ENCODE measurements at regions not wholly inside any gene's neighbourhood (a gene's known extent, or its start where the extent isn't known, plus 50 kb on each side); places are given as distances from the start of the nearest gene placed in this dataset.

DNA sequence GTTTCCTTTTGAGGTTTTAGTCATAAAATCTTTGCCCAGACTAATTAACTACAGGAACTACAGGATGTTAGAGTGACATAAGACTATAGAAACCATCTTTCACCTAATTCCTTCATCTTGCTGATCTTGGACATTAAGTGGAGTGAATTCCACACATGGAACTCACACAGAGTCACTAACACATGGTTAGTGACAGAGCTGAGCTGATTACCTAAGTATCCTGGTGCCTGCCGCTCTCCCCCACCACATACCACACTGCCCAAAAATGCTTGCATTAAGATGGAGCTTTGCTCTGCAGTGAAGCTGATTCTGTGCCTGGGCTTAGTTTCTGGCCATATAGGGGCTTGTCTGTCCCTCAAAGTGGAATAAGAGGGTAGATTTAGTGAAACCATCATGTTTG is 332.9 kb upstream of the NT5C1B start:
- no peak for DNase-seq

DNA sequence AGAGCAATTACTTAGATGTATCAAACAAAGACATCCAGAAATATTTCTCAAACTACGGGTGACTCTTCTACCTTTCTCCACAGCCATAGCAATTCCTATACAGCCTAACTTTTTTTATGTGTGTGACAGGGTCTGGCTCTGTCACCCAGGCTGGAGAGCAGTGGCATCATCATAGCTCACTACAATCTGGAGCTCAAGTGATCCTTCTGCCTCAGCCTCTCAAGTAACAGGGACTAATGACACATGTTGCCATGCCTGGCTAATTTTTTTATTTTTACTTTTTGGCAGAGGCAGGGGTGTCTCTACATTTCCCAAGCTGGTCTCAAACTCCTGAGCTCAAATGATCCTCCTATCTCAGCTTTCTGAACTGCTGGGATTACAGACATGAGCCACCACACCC is 328.9 kb upstream of the NT5C1B start:
- no peak for DNase-seq

DNA sequence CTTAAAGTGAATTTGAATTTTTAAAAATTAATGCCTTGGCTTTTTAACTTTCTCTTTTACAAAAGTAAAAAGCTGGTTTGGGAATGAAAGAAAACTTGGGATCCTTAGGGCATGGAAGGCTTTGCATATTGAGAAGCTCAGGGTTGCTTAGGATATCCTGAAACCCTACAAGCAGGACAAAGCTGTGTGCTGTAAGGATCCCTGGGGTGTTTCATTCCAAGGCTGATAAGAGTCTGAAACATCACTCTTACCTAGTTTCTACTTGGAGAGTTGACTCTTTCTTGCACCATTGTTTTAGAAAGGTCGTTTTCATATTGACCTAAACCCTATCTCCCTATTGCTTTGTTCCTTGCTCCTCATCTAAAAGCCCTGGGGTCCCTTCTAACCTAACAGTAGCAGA is 325.9 kb upstream of the NT5C1B start:
- no peak for DNase-seq

DNA sequence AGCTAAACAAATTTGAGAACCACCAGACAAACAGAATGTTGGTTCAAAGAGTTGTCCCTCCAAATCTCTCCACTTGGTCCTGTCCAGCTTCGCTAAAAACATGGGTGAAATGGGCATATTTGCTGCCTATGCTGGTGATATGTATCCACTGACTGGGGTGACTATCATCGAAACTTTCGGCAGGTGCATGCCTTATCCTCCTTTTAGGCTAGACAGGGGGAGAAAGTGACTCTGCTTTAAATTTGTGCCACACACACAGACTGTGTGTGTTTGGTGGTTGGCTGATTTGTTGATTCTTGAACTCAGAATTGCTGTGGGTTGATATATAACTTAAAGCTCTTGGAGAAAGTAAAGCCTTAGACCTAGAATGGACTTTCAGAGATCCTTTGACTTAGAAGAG is 324.1 kb upstream of the NT5C1B start:
- no peak for DNase-seq

DNA sequence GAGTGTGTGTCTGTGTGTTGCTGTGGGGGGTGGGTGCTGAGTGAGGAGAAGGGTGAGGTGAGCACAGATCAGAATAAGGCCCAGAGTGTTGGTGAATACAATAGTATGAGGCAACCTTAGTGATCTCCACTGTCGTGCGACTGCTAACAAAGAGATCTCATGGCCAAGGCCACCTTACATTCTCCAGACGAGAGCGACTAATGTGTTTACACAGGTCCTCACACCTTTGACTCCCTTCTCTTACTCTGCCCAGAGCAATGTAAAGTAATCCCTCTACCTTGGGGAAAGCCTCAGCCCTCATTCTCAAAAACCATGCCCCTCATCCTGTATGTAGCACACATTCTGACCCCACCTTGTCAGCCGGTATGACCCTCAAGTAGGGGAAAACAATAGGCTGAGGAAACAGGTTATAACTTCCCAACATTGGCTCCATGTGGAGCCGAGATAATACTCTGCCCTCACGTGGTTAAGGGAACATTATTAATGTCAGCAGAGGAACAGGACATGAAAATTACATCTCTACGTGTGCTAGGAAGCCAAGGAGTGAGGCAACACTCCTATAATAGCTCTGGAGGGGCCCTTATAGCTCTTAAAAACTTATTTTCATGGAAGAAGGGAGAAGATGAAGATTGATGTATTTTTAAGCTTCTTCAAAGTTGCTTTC is 323.0 kb upstream of the NT5C1B start:
- no peak for DNase-seq

- DNase-seq: no peak
Observed at GRCh38 chr2:18911416-18911815, 322.0 kb upstream of the NT5C1B start.

GRCh38 chr2:18910843-18911242 is 321.5 kb upstream of the NT5C1B start:
- no peak for DNase-seq

GRCh38 chr2:18907937-18908336 is 318.6 kb upstream of the NT5C1B start:
- DNase-seq: no peak

GRCh38 chr2:18907508-18907907 is 318.1 kb upstream of the NT5C1B start:
- no peak for DNase-seq

GRCh38 chr2:18903750-18904149 is 314.4 kb upstream of the NT5C1B start:
- no peak for DNase-seq

DNA sequence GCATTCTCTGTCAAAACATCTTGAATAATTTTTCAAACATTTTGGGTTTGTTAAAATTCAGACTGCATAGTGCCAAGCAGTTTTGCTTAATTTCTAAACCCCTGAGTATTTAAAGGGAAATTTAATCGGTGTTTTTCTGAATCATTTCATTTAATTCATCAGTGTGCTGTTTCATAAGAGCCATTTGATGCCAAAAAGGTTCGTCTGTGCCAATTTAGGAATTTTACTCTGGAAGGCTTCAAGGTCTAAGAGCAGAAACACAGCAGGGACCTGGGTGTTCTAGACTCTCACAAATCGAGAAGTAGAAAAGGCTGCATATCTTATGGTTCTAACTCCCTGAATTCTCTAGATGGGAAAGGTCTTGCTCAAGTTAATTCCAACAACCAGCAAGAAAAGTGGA is 311.9 kb upstream of the NT5C1B start:
- no peak for DNase-seq

- DNase-seq: no peak
Observed at GRCh38 chr2:18900691-18901141, 311.3 kb upstream of the NT5C1B start.

DNA sequence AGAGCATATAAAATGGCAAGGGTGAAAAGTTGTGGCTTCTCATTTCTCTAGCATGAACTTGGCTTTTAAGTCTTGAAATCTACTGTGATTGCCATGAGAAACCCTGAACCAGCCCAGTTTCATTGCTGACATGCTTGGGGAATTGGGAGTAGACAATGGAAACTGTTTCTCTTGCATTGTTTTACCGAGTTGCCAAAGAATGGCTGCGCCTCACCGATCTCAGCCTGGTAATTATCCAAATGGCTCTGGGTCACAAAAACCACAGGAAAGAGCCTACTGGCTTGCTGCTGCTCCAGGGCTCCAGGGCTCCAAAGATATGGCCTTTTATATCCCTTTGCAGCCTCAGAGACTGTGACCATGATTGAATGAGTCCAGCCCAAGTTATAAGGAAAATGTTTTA is 310.4 kb upstream of the NT5C1B start:
- no peak for DNase-seq

DNA sequence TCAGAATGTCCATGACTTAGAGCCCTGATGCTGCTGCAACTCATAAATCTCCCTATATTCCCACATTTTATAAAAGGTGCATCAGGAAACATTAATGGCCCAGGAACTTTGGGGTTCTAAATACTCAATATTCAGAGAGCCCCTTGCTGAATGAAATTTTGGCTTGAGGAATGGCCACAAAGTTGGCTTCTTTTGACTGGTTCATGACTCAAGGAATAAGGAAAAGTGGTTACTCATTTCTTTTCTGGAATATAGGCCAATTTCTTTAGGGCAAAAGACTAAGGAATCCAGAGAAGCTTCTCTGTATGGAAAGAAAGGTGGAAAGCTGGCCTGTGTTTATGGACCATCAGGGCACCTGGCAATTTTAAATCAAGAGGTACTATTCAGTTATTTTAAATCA is 308.9 kb upstream of the NT5C1B start:
- DNase-seq: no peak

- no peak for DNase-seq
Observed at GRCh38 chr2:18896125-18896764, 306.9 kb upstream of the NT5C1B start.

- no peak for DNase-seq
Observed at GRCh38 chr2:18891600-18892345, 302.4 kb upstream of the NT5C1B start.

GRCh38 chr2:18889565-18890332 is 300.4 kb upstream of the NT5C1B start:
- DNase-seq: no peak

GRCh38 chr2:18885457-18885856 is 296.1 kb upstream of the NT5C1B start:
- DNase-seq: no peak

DNA sequence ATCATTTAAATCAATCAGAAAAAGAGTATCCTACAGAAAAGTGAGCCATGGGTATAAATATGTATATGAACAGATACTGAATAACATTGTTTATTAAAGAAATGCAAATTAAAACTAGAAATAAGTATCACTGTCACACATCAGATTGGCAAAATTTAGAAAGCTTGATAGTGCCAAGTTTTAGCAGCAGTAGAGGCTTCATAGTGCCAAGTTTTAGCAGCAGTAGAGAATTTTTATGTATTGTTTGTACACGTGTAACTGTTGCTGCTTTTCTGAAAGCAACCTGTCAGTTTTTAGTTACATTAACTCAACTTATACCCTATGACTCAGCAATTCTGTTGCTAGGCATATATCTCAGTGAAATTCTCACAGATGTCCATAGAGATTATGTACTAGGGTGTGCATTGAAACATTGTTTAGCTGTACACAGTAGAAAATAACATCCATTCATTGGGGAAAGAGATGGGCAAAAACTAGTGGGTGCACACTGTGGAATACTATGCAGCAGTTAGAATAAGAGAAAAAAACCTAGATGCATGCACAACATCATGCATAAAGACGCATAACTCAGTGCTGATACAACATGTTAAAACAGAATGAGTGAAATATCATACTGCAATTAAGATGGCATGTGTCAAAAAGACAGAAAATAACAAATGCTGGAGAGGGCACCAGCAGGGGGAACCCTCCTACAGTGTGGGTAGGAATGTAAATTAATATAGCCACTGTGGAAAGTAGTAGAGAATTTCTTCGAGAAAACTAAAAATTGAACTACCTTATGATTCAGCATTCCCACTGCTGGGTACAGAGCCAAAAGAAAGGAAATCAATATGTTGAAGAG is 294.5 kb upstream of the NT5C1B start:
- DNase-seq: no peak

- DNase-seq: no peak
Observed at GRCh38 chr2:18871430-18871829, 282.1 kb upstream of the NT5C1B start.

- DNase-seq: no peak
Observed at GRCh38 chr2:18870307-18870706, 280.9 kb upstream of the NT5C1B start.

DNA sequence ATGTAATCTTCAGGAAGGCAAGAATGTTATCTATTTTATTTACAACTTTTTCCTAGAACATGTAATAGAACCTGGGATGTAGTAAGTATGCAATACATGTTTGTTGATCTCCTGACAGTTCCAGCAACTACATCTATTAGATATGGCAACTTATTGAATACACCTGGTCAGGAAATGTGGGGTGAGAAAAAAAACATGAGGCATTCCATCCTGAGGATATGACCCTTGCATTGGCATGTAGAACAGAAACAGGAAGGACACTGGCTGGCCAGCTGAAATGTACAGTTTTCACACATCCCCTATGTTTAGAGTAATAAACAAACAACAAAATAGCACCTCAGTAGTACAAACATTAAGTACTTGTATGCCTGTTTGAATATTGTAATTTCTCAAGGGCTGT is 272.6 kb upstream of the NT5C1B start:
- DNase-seq: no peak

GRCh38 chr2:18860179-18860578 is 270.8 kb upstream of the NT5C1B start:
- DNase-seq: no peak

Measured in activated naive CD4-positive, alpha-beta T cell (primary cell).